Myocyte (in vitro differentiated cells): ENCODE measurements at regions not wholly inside any gene's neighbourhood (a gene's known extent, or its start where the extent isn't known, plus 50 kb on each side); places are given as distances from the start of the nearest gene placed in this dataset.

Experiments
- DNase-seq: peaks from one replicate; pipeline ENCODE4 v3.0.0-alpha.2; 2012; ENCODE audit warnings: low read depth

DNA sequence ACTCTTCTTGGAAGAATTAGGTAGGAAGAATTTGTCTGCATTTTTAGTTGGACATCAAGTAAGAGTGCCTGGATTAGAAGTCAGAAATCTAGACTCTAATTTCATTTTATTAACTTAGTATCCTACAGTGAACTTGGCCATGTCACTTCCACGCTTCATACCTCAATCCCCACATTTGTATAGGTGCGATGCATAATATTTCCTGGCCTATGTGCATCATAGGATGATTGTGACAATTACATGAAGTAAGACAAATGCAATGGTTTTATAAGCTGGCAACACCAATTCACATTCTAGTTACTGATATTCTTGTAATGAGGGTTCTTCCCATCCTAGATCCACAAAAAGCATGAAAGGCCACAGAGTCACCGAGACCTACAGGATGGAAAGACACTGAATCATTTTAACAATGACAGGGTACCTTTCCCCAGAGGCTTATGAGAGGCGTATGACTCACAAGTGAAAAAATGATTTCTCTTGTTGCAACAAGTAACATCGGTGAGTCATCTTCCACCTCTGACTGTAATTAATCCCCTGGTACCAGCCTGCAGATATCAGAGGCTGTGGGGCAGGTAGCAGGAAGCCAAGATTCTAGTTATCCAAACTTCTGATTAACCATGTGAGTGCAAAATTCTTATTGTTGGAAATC lies 56.0 kb upstream of the OR5AK2 start:
- DNase-seq = no peak

DNA sequence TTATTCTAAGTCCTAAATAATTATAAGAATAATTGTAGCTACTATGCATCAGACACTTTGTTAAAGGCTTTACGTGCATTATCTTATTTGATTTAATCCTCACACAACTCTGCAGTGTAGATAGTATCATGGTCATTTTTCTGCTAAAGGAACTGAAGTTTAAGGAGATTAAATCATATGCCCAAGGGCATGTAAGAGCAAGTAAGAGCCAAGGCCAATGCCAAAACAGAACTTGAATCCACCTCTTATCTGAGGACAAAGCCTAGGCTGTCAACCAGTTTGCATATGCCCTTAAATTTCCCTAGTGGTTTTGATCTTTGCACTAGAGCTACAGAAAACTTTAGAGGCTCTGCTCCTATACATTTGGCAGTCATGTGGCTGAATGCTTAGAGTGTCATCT lies 65.6 kb upstream of the OR5AK2 start:
- DNase-seq = no peak

DNA sequence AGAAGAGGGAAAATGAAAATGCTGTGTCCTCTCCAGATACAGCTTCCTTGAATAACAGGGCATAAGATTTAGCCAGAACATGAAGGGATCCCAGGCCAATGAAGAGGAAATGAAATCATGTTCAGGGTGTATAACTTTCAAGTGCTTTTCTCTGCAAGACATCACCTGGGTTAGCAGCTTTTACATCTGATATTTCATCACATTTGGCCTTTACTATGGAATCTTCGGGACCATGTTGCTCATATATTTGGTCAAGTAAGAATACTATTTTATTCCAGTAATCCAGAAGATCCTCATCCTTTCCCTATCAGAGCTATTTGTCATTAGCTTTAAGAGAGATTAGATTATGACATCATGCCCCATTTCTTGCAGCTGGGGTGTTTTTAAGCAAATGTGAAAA lies 66.3 kb upstream of the OR5AK2 start:
- DNase-seq = no peak

DNA sequence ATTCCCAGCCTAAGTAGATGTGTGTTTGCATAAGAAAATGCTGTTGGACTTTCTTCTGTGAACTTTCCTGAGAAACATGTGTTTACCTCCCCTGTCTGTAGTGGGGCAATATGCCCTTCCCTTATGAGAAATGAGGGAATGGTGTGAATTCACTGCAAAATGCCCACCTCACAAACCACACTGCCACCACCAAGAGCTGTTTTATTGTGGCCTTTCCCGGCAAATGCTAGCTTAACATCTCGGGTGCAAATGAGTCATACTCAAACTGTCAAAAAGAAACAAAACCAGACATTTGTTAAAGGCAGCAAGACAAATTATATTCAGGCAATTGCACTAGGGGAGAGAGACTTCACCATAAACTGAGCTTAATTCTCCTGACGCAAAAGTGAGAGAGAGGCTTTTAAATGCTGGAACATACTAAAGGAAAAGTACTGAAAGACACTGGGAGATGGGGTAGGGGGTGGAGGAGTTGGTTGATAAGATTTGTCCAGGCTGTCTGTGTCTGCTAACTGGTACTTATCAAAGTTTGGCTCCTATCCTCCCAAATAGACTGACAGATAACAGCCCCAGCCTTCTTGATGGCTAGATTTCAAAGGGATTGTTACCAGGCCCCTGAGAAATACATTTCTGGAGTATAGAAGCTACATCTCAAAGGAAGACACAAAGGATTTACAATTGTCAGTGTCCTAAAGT lies 70.9 kb upstream of the OR5AK2 start:
- no peak for DNase-seq

DNA sequence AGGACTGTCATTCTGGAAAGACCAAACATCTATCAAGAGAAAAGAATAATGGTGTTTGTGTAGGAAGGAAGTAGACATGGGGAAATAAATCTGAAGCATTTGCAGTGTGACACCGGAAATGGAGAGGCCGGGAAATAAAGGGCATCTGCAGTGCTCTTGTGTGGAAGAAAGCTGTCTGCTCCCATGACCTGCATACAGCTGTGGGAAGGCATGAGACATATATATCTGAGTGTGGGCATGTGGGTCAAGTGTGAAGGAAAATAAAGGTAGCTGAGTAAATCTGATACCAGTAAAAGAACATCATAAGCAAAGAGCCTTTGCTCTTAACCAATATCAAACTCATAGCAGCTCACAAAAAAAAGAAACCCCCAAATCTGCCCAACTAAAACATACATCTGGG lies 72.1 kb upstream of the OR5AK2 start:
- no peak for DNase-seq

DNA sequence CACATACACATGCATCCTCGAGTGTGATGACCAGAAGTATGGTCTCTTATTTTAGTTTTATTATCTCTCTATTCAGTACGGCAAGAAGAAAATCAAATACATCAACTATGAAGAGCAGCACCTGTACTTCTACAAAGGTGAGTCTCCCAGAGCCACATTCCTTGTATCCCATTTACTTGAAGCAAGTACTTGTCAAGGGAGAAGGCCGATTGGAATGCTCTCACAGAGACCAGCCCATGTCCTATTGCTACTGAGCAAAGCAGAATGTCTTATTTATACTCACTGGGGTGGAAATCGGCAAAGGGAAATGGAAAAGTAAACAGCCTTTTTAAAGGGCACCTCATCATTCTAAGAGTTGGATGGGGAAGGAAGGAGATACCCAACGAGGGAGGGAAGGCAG lies 72.6 kb upstream of the OR5AK2 start:
- no peak for DNase-seq

DNA sequence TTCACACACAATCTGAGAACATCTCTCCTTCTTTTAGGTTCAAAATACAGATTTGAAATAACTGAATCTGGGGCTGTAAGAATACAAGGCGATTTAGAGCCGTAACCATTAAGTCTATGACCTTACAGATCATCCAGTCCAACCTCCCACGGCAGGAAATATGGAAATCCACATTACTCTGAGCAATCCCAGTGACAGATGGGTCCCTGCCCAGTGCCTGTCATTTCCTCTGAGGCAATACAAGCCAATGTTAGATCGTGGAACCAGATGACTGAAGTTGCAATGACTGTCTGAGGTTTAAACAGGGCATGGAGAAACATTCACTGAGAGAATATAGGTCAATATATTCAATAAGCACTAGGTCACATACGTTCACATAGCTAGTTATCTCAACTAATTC lies 77.4 kb upstream of the OR5AK2 start:
- no peak for DNase-seq

DNA sequence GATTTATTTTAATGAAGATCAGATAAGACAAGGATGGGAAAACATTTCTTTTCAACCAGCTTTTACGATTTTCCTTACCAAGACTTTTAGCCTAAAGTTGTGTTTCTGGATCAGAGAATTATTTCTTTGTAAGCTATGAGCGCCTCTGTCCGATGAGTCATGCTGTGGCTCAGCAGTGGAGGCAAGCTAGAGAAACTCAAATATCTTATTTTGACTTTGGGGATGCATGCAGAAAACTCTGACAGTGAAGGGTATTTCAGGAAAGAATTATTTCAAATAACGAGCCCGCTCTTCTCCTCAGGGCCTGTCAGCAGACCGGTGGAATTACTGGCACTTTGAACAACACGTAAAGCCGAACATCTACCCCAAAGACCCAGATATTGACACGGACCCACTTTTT lies 77.9 kb upstream of the OR5AK2 start:
- no peak for DNase-seq

DNA sequence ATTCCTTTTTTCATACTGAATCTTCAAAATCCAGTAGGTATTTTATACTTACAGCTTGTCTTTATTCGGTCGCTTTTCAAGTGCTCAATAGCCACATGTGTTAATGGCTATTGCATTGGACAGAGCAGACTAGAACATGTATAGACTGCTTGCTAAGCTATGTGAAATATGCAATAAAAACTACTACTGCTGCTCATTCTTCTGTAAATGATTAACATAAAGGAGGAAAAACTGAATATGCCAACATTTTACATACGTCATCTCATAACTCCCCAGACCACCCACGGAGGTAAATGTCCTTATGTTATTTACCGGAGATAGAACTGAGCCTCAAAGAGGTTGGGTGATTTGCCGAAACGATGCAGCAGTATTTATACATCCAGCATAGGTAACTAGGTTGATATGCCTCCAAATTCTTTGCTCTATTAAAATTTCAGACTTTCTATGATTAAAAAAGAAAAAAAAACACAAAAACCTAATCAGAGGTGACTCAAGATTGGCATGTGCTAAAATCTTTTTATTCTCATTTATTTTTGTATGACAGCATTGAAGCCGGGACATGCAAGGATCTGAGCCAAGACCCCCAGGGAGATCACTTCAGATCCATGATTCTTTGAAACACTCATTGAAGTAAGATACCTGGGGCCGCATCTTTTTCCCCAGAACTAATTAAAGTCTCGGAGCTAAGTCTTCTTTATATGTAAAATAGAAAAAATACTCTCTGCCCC lies 78.5 kb upstream of the OR5AK2 start:
- no peak for DNase-seq

DNA sequence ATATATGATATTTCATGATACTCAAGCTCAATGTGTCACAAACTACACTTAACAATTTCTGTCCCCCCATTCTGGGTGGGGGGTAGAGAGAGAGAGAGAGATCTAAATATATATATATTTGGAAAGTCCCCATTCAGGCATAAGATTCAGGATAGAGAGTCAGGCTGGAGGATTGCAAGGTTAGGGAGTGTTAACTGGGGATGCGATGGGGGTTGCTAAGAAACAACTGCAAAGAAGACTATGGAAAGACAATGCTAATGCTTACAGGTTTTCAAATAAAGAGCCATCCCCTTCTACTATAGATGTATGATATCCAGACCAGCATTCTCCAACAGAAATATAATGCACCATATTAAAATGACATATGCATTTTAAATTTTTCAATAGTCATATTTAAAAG lies 79.2 kb upstream of the OR5AK2 start:
- no peak for DNase-seq

DNA sequence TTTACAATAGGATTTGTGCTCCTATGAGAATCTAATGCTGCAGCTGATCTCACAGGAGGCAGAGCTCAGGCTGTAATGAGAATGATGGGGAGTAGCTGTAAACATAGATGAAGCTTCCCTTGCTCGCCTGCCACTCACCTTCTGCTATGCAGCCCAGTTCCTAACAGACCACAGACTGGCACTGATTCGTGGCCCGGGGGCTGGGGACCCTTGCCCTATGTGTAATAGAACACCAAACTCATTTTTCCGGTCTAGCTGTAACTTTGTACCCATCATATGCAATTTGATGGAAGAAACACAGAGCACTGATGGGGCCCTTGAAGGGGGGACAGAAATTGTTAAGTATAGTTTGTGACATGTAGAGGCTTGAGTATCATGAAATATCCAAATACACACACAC lies 79.6 kb upstream of the OR5AK2 start:
- no peak for DNase-seq

DNA sequence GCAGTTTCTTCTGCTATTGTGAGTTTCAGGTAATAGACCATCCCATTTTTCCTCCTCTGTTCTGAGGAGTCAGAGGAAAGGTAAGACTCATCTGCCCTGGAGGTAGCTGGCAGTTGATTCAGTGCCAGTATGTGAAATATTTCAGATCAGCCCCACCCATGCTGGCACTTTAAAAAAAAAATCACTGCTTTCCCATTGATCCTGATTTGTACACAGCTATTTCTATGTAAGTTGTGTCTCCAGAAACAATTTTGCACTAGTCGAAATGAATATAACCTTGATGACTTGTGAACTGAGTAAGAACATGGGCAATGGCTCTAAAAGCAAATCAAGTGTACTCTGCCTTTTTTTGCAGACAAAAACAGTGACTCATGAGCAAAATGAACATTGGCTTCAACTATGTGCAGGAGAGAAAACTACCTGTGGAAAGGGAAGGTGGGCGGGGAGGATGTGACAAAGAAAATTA lies 82.0 kb upstream of the OR5AK2 start:
- DNase-seq = no peak

DNA sequence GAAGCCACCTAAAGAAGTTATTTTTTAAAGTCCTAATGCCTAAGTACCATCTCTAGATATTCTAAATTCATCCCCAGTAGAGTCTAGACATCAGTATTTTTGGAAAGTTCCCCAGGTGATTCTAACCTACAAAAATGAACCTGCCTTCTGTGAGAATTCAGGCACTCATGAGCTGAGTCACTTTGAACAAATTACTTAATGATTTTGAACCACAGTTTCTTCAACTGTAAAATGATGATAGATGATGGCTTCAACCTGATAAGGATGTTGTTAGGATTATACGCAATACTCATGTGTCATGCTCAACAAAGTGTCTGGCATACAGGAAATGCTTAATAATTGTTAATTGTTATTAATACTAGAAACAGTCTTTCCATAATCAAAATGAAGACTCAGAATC lies 82.8 kb upstream of the OR5AK2 start:
- DNase-seq = no peak

DNA sequence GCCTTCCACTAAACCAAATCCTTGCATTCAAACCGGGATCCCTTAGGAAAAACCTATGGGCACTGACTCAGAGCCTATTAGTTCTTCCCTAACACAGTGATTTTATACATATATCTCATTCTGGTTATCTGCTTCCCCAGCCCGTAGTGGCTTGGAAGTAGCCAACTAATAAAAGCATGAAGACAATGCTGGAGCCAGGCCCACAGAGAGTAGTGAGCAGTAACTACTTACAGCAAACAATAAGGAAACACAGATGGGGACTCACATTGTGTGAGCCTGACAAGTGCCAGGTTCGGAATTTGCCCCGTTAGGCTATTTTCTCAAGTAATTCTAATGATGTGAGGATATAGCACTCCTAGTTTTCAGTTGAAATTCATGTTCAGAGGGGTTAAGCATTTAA lies 83.3 kb upstream of the OR5AK2 start:
- DNase-seq = no peak

DNA sequence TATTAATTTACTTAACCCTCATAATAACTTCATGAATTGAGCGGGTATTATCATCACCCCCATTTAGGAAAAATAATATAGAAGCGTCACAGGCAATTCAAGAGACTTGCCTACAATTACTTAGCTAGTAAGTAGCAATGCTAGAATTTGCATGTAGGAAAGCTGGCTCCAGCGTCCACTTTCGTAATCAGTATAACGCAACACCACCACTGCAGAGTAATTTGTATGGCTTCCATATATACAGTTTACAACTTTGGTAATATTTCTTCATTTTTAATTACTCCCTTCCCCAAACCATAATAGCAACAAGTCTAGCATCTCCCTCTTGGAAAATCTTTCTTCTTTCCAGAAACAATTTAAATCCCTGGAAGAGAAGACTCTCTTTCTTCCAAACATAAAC lies 89.9 kb upstream of the OR5AK2 start:
- no peak for DNase-seq

DNA sequence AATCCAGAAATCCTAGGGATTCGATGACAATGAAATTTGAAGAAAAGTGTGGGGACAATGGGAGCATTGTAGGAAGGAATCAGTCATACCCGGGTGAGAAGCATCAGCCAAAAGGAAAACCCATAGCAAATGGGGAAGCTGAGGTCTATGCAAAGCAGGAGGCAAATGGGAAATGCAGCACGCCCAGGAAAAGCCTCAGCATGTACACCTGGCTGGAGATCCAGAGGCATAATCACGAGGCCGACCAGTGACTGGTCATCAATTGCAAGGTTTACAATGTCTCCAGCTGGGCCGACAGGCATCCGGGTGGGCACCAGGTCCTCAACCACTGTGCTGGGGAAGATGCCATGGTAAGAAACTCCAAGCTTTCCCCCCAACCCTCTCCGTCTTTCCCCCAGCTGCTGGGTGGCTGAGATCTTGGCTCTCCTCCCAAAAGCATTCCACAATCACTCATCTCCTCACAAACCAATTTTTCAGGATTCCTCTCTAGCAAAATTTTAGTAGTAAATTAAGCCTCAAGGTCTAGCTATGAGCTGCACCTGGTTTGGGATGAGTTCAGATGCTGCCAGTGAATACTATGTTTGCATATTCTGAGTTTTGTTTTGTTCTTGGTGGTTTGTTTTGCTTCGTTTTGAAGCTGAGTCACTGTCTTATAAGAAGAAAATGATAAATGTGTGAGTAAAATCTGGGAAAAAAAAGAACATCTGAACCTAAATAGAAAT lies 98.0 kb upstream of the OR5AK2 start:
- no peak for DNase-seq

DNA sequence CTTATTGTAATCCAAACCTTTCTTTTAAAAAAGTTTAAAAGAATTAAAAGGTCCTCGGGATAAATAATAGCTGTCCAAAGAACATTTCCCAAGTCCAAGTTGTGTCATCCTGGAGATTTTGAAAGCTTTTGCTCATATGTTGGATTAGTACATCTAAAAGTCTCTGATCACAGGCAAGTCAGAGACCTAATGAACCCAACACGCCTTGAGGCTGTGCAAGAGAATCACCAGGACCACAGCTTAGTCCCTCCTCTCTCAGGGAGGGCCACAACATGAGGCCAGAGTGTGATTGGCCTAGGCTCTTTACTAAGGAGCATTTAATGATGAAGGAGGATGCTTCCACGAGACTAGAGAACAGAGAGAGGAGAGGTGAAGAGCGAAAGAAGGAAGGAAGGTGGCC lies 98.7 kb upstream of the OR5AK2 start:
- no peak for DNase-seq

DNA sequence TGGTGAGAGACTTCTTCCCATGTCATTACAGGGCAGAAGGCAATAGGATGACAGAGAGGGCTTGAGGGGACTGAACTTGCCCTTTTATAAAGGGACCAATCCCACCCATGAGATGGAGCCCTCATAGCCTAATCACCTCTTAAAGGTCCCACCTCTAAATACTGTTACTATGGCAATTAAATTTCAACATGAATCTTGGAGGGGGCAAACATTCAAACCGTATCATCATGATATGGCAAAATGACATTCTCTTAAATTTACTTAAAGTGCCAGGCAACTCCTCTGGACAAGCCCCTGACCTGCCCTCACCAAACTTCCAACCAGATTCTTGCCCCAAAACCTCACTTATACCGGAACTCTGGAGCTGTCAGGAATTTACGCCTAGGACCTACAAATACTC lies 100.8 kb upstream of the OR5AK2 start:
- no peak for DNase-seq

DNA sequence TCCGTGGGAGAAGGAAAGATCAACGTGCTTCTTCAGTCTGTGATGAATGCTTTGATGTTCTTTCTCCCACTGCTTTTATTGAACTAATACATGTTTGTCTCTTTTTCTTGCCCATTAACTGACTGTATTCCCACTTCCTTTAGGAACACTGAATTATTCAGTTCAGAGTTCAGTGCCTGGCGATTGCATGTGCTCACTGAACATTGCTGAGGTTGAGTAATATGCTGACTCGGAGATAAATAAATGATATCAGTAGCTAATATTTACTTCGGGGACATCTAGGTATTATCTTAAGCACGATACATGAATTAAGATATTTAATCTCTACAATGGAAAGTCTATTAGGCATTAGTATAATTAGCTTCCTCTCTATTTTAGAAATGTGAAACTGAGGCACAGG lies 102.3 kb upstream of the OR5AK2 start:
- no peak for DNase-seq

DNA sequence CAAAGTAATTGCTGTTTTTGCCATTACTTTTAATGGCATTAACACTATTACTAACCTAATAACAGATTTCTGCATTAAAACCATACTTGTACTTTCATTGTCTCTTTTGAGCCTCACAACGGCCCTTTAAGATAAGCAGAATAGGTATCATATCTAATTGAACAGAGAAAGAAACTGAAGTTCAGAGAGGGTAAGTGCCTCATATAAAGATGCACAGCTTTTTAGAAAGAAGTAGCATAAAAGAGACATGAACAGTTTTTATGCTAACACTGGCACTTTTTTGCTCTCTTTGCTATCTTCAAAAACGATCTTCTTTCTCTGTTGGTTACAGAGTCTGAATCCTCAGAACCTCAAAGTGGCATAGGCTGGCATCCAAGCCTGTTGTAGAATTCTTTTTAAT lies 102.9 kb upstream of the OR5AK2 start:
- DNase-seq = no peak

DNA sequence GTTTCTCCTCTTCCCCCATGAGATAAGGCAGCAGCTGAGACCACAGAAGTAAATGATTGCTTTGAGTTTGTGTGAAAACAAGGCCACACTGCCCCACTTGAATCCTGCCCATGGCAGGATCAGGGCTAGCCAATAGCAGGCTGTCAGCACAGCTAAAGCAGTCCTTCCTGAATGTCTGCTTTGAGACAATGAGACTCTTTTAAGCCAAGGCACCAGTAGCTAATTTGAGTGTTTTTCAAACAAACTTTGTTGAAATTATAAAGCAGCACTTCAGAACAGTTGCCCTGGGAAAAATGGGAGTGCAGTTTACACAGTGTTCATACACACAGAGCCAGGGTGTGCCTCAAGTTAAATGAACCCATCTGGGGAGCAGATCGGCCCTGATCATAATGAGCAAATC lies 103.5 kb upstream of the OR5AK2 start:
- no peak for DNase-seq

DNA sequence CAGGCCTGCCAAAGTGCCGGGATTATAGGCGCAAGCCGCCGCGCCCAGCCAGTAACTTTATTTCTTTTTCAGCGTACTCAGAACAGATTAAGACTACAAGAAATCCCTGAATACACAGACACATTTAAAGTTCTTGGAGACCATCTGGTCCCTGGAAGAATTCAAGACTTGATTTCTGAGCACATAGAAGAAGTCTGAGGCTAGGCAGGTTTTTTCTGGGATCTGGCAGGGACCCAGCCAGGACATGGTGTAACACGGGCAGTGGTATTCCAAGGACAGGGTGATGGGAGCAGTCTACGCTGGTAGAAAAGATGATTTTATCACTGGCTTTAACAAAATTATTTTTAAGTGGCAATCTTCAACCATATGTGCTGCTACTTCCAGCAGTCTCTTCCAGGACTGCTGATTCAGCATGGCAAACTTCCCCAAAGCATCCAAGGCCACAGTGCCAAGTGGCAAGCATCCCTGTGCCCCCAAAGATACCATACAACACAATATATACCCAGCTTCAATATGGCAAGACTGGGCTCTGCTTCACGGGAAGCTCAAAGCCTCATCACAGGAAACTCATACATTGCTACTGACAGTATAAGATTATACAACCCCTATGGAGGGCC lies 105.2 kb upstream of the OR5AK2 start:
- DNase-seq = no peak
